GM12875 (cell line): ENCODE measurements at regions not wholly inside any gene's neighbourhood (a gene's known extent, or its start where the extent isn't known, plus 50 kb on each side); places are given as distances from the start of the nearest gene placed in this dataset.
"Not testable (repeated sequence)": the region's sequence is repeated elsewhere in the genome, so short reads cannot be mapped to it uniquely, and the experiment has no call there.

Source experiments
- H3K4me3 ChIP-seq: one replicate; pipeline ENCODE4 v1.5.1; 2011; ENCODE audit warnings: low read depth, low read length, control low read depth
- TF ChIP-seq, protein P1 (sequence below): IDR thresholded peaks from 2 replicates; pipeline ENCODE4 v1.5.1; 2011; ENCODE audit warnings: low read depth, mild to moderate bottlenecking, control low read depth, inconsistent platforms, low read length, moderate library complexity, borderline replicate concordance; ENCODE audit not compliant: insufficient read depth

DNA sequence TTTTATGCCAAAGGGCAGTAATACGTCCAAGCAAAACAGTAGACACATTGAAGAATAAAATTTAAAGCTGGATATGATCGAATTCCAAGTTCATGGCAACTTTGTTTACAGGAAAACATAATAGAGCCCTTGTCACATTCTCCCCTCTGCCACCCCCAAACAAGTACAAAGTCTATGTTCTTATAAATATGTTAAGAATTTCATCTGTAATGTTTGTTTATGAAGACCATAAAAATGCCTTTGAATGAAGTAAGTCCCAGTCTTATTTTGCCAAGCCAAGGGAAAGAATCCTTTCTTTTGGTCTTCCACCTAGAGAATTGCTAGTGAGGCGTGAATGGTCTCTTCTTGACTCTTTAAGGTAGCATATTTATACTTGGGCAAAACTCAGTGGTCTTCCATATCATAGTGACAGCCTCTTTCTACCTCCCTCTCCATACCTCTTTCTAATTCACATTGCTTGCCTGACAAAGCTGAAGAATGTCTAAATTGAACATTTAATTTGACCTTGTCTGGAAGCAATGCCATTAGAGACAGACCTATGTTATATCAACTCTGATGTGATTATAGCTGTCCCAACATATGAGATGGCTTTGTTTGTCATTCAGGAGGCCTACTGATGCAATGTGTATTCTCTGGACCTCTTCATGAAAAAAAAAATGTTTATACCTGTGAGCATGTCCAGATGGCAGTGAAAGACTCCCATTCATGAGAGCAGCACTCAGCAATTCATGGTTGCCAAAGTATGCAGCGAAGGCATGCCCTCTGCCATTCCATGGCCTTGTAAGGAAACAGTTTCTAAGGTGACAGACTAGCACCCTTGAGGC, 70.6 kb upstream of the CCN2 start:
- TF ChIP-seq, protein P1, sequence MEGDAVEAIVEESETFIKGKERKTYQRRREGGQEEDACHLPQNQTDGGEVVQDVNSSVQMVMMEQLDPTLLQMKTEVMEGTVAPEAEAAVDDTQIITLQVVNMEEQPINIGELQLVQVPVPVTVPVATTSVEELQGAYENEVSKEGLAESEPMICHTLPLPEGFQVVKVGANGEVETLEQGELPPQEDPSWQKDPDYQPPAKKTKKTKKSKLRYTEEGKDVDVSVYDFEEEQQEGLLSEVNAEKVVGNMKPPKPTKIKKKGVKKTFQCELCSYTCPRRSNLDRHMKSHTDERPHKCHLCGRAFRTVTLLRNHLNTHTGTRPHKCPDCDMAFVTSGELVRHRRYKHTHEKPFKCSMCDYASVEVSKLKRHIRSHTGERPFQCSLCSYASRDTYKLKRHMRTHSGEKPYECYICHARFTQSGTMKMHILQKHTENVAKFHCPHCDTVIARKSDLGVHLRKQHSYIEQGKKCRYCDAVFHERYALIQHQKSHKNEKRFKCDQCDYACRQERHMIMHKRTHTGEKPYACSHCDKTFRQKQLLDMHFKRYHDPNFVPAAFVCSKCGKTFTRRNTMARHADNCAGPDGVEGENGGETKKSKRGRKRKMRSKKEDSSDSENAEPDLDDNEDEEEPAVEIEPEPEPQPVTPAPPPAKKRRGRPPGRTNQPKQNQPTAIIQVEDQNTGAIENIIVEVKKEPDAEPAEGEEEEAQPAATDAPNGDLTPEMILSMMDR = no peak
- H3K4me3 ChIP-seq = no peak overlapping the region

- not testable (repeated sequence) for H3K4me3 ChIP-seq
Measured at GRCh38 chr6:132020918-132021317, 69.7 kb upstream of the CCN2 start.

DNA sequence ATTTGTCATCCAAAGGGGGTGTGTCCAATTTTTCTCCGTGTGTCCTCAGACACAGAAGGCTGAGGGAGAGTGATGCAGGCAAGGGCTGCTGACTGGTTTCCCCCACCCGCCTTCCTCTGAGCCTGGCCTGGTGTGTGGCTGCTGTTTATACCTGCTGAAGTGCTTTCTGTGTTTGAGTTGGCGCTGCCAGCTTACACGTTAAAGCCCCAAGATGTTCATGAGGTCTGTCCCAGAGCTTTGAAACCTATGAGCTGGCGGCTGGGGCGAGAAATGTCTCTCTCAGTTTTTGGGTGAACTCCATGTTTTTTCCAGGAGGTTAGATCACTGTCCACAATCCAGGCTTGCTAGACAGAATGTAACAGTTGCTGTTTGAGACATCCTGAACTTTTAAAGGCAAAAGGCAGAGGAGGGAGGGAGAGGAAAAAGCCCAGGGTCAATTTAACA, 69.0 kb upstream of the CCN2 start:
- TF ChIP-seq, protein P1 = no peak
- H3K4me3 ChIP-seq = no peak overlapping the region

- H3K4me3 ChIP-seq = no peak overlapping the region
- TF ChIP-seq, protein P1 = no peak
Measured at GRCh38 chr6:132019586-132019985, 68.4 kb upstream of the CCN2 start.

DNA sequence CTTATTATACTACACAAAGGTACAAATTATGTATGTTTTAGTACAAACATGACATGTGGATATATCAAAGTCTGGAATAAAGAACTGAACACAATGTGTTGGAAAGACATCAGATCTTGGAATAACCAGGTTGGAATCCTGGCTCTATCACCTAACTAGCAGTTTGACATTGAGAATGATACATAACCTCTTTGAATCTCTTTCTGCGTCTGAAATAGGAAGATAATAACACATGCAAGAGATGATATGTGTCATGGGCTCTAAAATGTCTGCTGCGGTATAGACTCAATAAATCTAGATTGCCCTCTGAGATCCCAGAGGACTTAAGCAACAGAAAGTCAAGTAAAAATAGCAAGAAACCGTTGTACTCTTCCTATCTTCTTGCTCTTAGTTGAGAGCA, 66.8 kb upstream of the CCN2 start:
- H3K4me3 ChIP-seq = no peak overlapping the region
- TF ChIP-seq, protein P1 = no peak

- no peak overlapping the region for H3K4me3 ChIP-seq
- TF ChIP-seq, protein P1 = no peak
Measured at GRCh38 chr6:132016396-132016795, 65.2 kb upstream of the CCN2 start.

GRCh38 chr6:132011582-132011981, 60.4 kb upstream of the CCN2 start:
- TF ChIP-seq, protein P1 = no peak
- H3K4me3 ChIP-seq = no peak overlapping the region

DNA sequence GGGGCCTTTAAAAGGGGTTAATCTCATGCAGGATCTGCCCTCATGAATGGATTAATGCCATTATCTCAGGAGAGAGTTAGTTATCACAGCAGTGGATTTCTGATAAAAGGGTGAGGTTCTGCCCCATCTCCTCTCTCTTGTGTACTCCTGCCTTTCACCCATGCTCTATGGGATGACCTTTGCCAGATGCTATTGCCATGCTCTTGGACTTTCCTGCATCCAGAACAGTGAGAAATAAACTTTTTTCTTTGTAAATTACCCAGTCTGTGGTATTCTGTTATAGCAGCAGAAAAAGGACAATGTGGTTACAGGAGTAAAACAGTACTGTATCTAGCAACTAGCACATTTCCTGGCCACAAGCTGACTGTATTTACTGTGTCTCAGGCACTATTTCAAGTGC, 58.0 kb upstream of the CCN2 start:
- no peak overlapping the region for H3K4me3 ChIP-seq
- TF ChIP-seq, protein P1 = no peak
